Right lobe of liver (tissue), 6 donors: ENCODE measurements at regions not wholly inside any gene's neighbourhood (a gene's known extent, or its start where the extent isn't known, plus 50 kb on each side); places are given as distances from the start of the nearest gene placed in this dataset.

Source experiments
- ATAC-seq, 4 donors: fragments of 200-7000 bp; cut with Tn5 transposase; one replicate each; pipeline ENCODE4 v1.9.1; 2020; ENCODE audit warnings: mild to moderate bottlenecking in 4 of 4, moderate library complexity in 4 of 4
- DNase-seq, 3 donors: peaks; one replicate each; pipeline ENCODE4 v3.0.0-alpha.2; 2020
- H3K27ac ChIP-seq, 3 donors: fragments of 200-600 bp; one replicate each; pipeline ENCODE4 v1.8.0; 2022
- H3K27me3 ChIP-seq, 2 donors: fragments of 200-600 bp; one replicate each; pipeline ENCODE4 v1.8.0; 2022
- H3K36me3 ChIP-seq, 4 donors: fragments of 200-600 bp; sonication (generic) in 1 of 4; one replicate each; pipeline versions ENCODE4 v1.5.1 to v1.8.0; 2017 to 2022; ENCODE audit warnings: control low read depth in 1 of 4
- H3K4me1 ChIP-seq, 4 donors: fragments of 200-600 bp; sonication (generic) in 1 of 4; one replicate each; pipeline versions ENCODE4 v1.5.1 to v1.8.0; 2017 to 2022; ENCODE audit warnings: control low read depth in 1 of 4
- H3K4me3 ChIP-seq, 3 donors: fragments of 200-600 bp; one replicate each; pipeline ENCODE4 v1.8.0; 2022
- H3K9me3 ChIP-seq, 4 donors: fragments of 200-600 bp; sonication (generic) in 1 of 4; one replicate each; pipeline versions ENCODE4 v1.5.1 to v1.8.0; 2017 to 2022; ENCODE audit warnings: control low read depth in 1 of 4
- CTCF ChIP-seq, 4 donors: fragments of 200-600 bp in 3 of 4; fragments of 450-650 bp in 1 of 4; IDR thresholded peaks; one replicate each; pipeline versions ENCODE4 v1.5.1 to v1.8.0; 2016 to 2022; ENCODE audit warnings: antibody characterized with exemption in 4 of 4, mild to moderate bottlenecking in 2 of 4
- POLR2A ChIP-seq: fragments of 450-650 bp; IDR thresholded peaks from one replicate; pipeline ENCODE4 v1.6.1; 2017; ENCODE audit warnings: antibody characterized with exemption, mild to moderate bottlenecking
- WGBS: methylation state at CpG from one replicate; pipeline ENCODE4 v1.1.6; 2018; ENCODE audit warnings: low coverage, low lambda C conversion rate; ENCODE audit not compliant: insufficient coverage; ENCODE audit errors: missing lambda C conversion rate; 5-methylcytosine and 5-hydroxymethylcytosine counted together
- intact Hi-C, 2 donors: fragments of 100-400 bp; cut with DNase I; formaldehyde crosslinking; loops; one replicate each; pipeline versions ENCODE4 v1.11.2 to v1.14.1; 2022
- donor health status: DM: no; HTN: yes; CAD: no.
- donor health status: DM: no; HTN: no; CAD: no.
- donor health status: DM: no; HTN: no; CAD: no.
- donor health status: DM: no; HTN: yes; CAD: no.
- donor health status: DM: no; HTN: yes; CAD: no.

- WGBS, result 84% methylated on average over 3 of the region's 3 CpGs
- H3K4me3 ChIP-seq, result no peak overlapping the region
- ATAC-seq, result no peak
- no peaks in the 10 kb centered on the region for H3K27me3 ChIP-seq
- no peak overlapping the region for H3K27ac ChIP-seq
- intact Hi-C loops, result no loop called here
- TF ChIP-seq CTCF (IDR thresholded peaks at IDR 0.05) (no peak), POLR2A (no peak)
- no peaks in the 10 kb centered on the region for H3K36me3 ChIP-seq
- DNase-seq, result no peak
- H3K9me3 ChIP-seq, result no peaks in the 10 kb centered on the region
- H3K4me1 ChIP-seq, result peaks cover 0 to 6% (median 0%) of the 10 kb centered on the region in 4 donors
Observed at GRCh38 chr5:125201446-125202052, 455.1 kb upstream of the ZNF608 start.

GRCh38 chr5:125202353-125202752 is 455.9 kb upstream of the ZNF608 start:
- no peaks in the 10 kb centered on the region for H3K27me3 ChIP-seq
- 69% methylated on average over 1 of the region's 1 CpG for WGBS
- H3K4me1 ChIP-seq, result peaks cover 0 to 6% (median 0%) of the 10 kb centered on the region in 4 donors
- H3K4me3 ChIP-seq, result no peak overlapping the region
- no peaks in the 10 kb centered on the region for H3K36me3 ChIP-seq
- TF ChIP-seq CTCF (IDR thresholded peaks at IDR 0.05) (no peak), POLR2A (no peak)
- no peaks in the 10 kb centered on the region for H3K9me3 ChIP-seq
- DNase-seq (no peak), ATAC-seq (no peak)
- no peak overlapping the region for H3K27ac ChIP-seq
- intact Hi-C loops, result no loop called here

GRCh38 chr5:125202871-125203438 is 456.5 kb upstream of the ZNF608 start:
- H3K27ac ChIP-seq, result no peak overlapping the region
- peaks cover 0 to 6% (median 0%) of the 10 kb centered on the region in 4 donors for H3K4me1 ChIP-seq
- 89% methylated on average over 2 of the region's 2 CpGs for WGBS
- intact Hi-C loops, result no loop called here
- DNase-seq (no peak), ATAC-seq (no peak)
- TF ChIP-seq POLR2A, result no peak
- no peak for TF ChIP-seq CTCF (IDR thresholded peaks at IDR 0.05)
- no peak overlapping the region for H3K4me3 ChIP-seq
- no peaks in the 10 kb centered on the region for H3K36me3 ChIP-seq
- no peaks in the 10 kb centered on the region for H3K27me3 ChIP-seq
- no peaks in the 10 kb centered on the region for H3K9me3 ChIP-seq

GRCh38 chr5:125203912-125204311 is 457.5 kb upstream of the ZNF608 start:
- WGBS, result 92% methylated on average over 2 of the region's 2 CpGs
- H3K27ac ChIP-seq, result no peak overlapping the region
- H3K4me3 ChIP-seq, result no peak overlapping the region
- no peak for TF ChIP-seq POLR2A
- TF ChIP-seq CTCF (IDR thresholded peaks at IDR 0.05), result no peak
- peaks cover 0 to 6% (median 0%) of the 10 kb centered on the region in 4 donors for H3K4me1 ChIP-seq
- DNase-seq (no peak), ATAC-seq (no peak)
- H3K36me3 ChIP-seq, result no peaks in the 10 kb centered on the region
- no peaks in the 10 kb centered on the region for H3K27me3 ChIP-seq
- intact Hi-C loops, result no loop called here
- no peaks in the 10 kb centered on the region for H3K9me3 ChIP-seq
